ENCODE measurements at regions not wholly inside any gene's neighbourhood (a gene's known extent, or its start where the extent isn't known, plus 50 kb on each side); places are given as distances from the start of the nearest gene placed in this dataset.

DNA sequence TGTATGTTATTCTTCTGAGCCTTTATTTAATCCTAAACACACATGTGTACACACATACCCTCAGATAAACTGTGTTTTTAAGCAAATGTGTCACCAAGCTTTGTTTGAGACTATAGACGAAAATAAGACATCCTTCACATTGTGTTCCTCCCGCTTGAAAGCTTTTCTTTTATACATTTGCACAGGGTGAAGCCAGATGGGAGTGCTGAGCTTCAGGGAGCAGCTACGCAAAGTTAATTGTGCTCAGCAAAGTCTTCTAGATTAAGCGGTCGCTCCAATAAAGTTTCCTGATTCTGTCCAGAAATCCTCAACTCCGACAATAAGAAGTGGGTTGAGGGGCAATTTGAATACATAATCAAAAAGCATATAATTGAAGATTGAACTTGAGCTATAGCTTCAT is 117.2 kb upstream of the ARGLU1 start:
- H3K4me1 ChIP-seq (ENCODE audit: control insufficient read depth in 1 of 2, insufficient read depth in 2 of 2, low read length in 2 of 2), result no peaks in the 10 kb centered on the region
- no peak for DNase-seq (ENCODE audit: low read depth, low spot score)
- TF ChIP-seq, protein P1, sequence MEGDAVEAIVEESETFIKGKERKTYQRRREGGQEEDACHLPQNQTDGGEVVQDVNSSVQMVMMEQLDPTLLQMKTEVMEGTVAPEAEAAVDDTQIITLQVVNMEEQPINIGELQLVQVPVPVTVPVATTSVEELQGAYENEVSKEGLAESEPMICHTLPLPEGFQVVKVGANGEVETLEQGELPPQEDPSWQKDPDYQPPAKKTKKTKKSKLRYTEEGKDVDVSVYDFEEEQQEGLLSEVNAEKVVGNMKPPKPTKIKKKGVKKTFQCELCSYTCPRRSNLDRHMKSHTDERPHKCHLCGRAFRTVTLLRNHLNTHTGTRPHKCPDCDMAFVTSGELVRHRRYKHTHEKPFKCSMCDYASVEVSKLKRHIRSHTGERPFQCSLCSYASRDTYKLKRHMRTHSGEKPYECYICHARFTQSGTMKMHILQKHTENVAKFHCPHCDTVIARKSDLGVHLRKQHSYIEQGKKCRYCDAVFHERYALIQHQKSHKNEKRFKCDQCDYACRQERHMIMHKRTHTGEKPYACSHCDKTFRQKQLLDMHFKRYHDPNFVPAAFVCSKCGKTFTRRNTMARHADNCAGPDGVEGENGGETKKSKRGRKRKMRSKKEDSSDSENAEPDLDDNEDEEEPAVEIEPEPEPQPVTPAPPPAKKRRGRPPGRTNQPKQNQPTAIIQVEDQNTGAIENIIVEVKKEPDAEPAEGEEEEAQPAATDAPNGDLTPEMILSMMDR (IDR thresholded peaks at IDR 0.05 in 2 of 3, conservative IDR thresholded peaks at IDR 0.05 in 1 of 3; ENCODE audit: borderline replicate concordance in 1 of 3, insufficient read depth in 1 of 3, low read depth in 2 of 3, low read length in 2 of 3), result no peak
- no peak for TF ChIP-seq ZBTB33 (IDR thresholded peaks at IDR 0.05; ENCODE audit: extremely low read depth, insufficient replicate concordance, low read length)
- no peak for TF ChIP-seq SRF (IDR thresholded peaks at IDR 0.05; ENCODE audit: low read depth)
- no peak for TF ChIP-seq TCF7L2 (IDR thresholded peaks at IDR 0.05; ENCODE audit: borderline replicate concordance, extremely low read depth, insufficient read depth, insufficient read length)
- intact Hi-C loops (cut with micrococcal nuclease), result no loop called here
- no peak overlapping the region for H3K4me2 ChIP-seq (ENCODE audit: low read length)
- no peak overlapping the region for H2AFZ ChIP-seq (ENCODE audit: low read depth, low read length, poor library complexity, severe bottlenecking)
- H4K20me1 ChIP-seq (ENCODE audit: insufficient read depth), result no peaks in the 10 kb centered on the region
- no peak overlapping the region for H3K4me3 ChIP-seq (replicated peaks in 1 of 2; ENCODE audit: low read depth in 1 of 2, low read length in 2 of 2)
- CTCF ChIA-PET, result no interaction called here
- RAD21 ChIA-PET (ENCODE audit: low non-redundant PET in 1 of 2, low total read pairs in 2 of 2, uncharacterized antibody in 2 of 2, unreplicated experiment in 2 of 2), result no interaction called here
- H3K36me3 ChIP-seq (ENCODE audit: control insufficient read depth in 1 of 2, insufficient read depth in 2 of 2, low read length in 2 of 2), result no peaks in the 10 kb centered on the region
- H3K9ac ChIP-seq (ENCODE audit: low read length), result no peak overlapping the region
- ATAC-seq, result no peak
- no peaks in the 10 kb centered on the region for H3K9me2 ChIP-seq (ENCODE audit: insufficient read depth)
- POLR2A ChIA-PET, result no interaction called here
- H3K9me3 ChIP-seq (ENCODE audit: control insufficient read depth in 1 of 2, insufficient read depth in 1 of 2, low read depth in 1 of 2, low read length in 2 of 2), result no peaks in the 10 kb centered on the region
- peaks cover 60% of the 10 kb centered on the region; the same call in 1 of the 2 replicates for H3K27me3 ChIP-seq (ENCODE audit: insufficient read depth, low read length)
- no peak overlapping the region for H3K27ac ChIP-seq (ENCODE audit: low read depth, low read length)
- BruUV-seq (replicated peaks), result no TSS peak
- H3K79me2 ChIP-seq (ENCODE audit: insufficient read depth, low read length), result no peaks in the 10 kb centered on the region

DNA sequence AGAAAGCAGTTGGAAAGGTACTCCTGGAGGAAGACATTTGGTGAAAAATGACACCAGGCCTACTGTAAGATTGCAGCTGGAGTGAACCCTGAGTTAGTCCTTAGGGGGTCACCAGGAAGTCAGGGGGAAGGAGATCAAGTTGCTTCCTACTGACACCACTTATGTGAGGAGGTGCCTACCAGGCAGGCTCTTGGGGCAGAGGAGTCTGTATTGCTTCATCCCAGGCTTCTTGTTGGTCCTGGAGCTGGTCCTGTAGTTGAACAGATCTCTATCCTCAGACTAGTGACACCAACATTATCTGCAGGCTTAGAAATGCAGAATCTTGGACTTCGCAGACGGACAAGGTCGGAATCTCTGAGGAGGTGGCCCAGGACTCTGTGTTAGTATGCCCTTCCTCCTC is 116.0 kb upstream of the ARGLU1 start:
- RAD21 ChIA-PET (ENCODE audit: low non-redundant PET in 1 of 2, low total read pairs in 2 of 2, uncharacterized antibody in 2 of 2, unreplicated experiment in 2 of 2), result no interaction called here
- POLR2A ChIA-PET, result no interaction called here
- DNase-seq (ENCODE audit: low read depth, low spot score), result no peak
- Histone ChIP-seq H3K9ac (ENCODE audit: low read length) (no peak overlapping the region), H3K4me1 (ENCODE audit: control insufficient read depth in 1 of 2, insufficient read depth in 2 of 2, low read length in 2 of 2) (no peaks in the 10 kb centered on the region), H4K20me1 (ENCODE audit: insufficient read depth) (no peaks in the 10 kb centered on the region), H3K27ac (ENCODE audit: low read depth, low read length) (no peak overlapping the region), H3K4me3 (replicated peaks in 1 of 2; ENCODE audit: low read depth in 1 of 2, low read length in 2 of 2) (no peak overlapping the region), H3K36me3 (ENCODE audit: control insufficient read depth in 1 of 2, insufficient read depth in 2 of 2, low read length in 2 of 2) (no peaks in the 10 kb centered on the region), H3K79me2 (ENCODE audit: insufficient read depth, low read length) (no peaks in the 10 kb centered on the region), H3K27me3 (ENCODE audit: insufficient read depth, low read length) (peaks cover 50% of the 10 kb centered on the region; the same call in 1 of the 2 replicates), H3K9me3 (ENCODE audit: control insufficient read depth in 1 of 2, insufficient read depth in 1 of 2, low read depth in 1 of 2, low read length in 2 of 2) (no peaks in the 10 kb centered on the region), H3K9me2 (ENCODE audit: insufficient read depth) (no peaks in the 10 kb centered on the region), H2AFZ (ENCODE audit: low read depth, low read length, poor library complexity, severe bottlenecking) (no peak overlapping the region), H3K4me2 (ENCODE audit: low read length) (no peak overlapping the region)
- no peak for ATAC-seq
- intact Hi-C loops (cut with micrococcal nuclease), result no loop called here
- TF ChIP-seq ATF3 (IDR thresholded peaks at IDR 0.05) (no peak), SRF (IDR thresholded peaks at IDR 0.05; ENCODE audit: low read depth) (no peak), EZH2 (IDR thresholded peaks at IDR 0.05) (no peak), POLR2A (IDR thresholded peaks at IDR 0.05; ENCODE audit: borderline replicate concordance, extremely low read depth, insufficient read depth, insufficient read length) (no peak), SP1 (IDR thresholded peaks at IDR 0.05; ENCODE audit: low read depth) (no peak), ZNF274 (IDR thresholded peaks at IDR 0.05; ENCODE audit: low read depth, low read length) (no peak), YY1 (IDR thresholded peaks at IDR 0.05; ENCODE audit: extremely low read depth, insufficient replicate concordance, low read depth, low read length) (no peak), EZH2phosphoT487 (IDR thresholded peaks at IDR 0.05; ENCODE audit: borderline replicate concordance) (no peak)
- TF ChIP-seq, protein P1 (IDR thresholded peaks at IDR 0.05 in 2 of 3, conservative IDR thresholded peaks at IDR 0.05 in 1 of 3; ENCODE audit: borderline replicate concordance in 1 of 3, insufficient read depth in 1 of 3, low read depth in 2 of 3, low read length in 2 of 3), result no peak
- no TSS peak for BruUV-seq (replicated peaks)
- CTCF ChIA-PET, result no interaction called here
